ENCODE measurements at regions not wholly inside any gene's neighbourhood (a gene's known extent, or its start where the extent isn't known, plus 50 kb on each side); places are given as distances from the start of the nearest gene placed in this dataset.
A peak's percentile ranks its signal among the peaks of the same experiment; 100 is the strongest.
"Not testable (repeated sequence)": the region's sequence is repeated elsewhere in the genome, so short reads cannot be mapped to it uniquely, and the experiment has no call there.

- no peak for DNase-seq
These were observed 138.0 kb upstream of the DNAH14 start for GRCh38 chr1:224791362-224791941.

- no peak for DNase-seq
These were observed 133.9 kb upstream of the DNAH14 start for GRCh38 chr1:224795591-224795990.

- no peak for DNase-seq
These were observed 130.4 kb upstream of the DNAH14 start for GRCh38 chr1:224799083-224799482.

- DNase-seq, result no peak
These were observed 128.9 kb upstream of the DNAH14 start for GRCh38 chr1:224800486-224801119.

GRCh38 chr1:224801844-224802490 is 127.5 kb upstream of the DNAH14 start:
- no peak for DNase-seq

GRCh38 chr1:224802617-224803016 is 126.9 kb upstream of the DNAH14 start:
- no peak for DNase-seq

- DNase-seq, result no peak
These were observed 125.3 kb upstream of the DNAH14 start for GRCh38 chr1:224804220-224804619.

GRCh38 chr1:224805889-224806288 is 123.6 kb upstream of the DNAH14 start:
- no peak for DNase-seq

- DNase-seq, result no peak
These were observed 120.3 kb upstream of the DNAH14 start for GRCh38 chr1:224809137-224809536.

- DNase-seq, result no peak
These were observed 119.9 kb upstream of the DNAH14 start for GRCh38 chr1:224809613-224810012.

GRCh38 chr1:224811564-224811963 is 117.9 kb upstream of the DNAH14 start:
- DNase-seq, result no peak

- no peak for DNase-seq
These were observed 113.8 kb upstream of the DNAH14 start for GRCh38 chr1:224815647-224816046.

- no peak for DNase-seq
These were observed 113.4 kb upstream of the DNAH14 start for GRCh38 chr1:224816062-224816461.

- no peak for DNase-seq
These were observed 112.1 kb upstream of the DNAH14 start for GRCh38 chr1:224817382-224817781.

GRCh38 chr1:224819861-224820260 is 109.6 kb upstream of the DNAH14 start:
- DNase-seq, result no peak

- DNase-seq, result no peak
These were observed 109.1 kb upstream of the DNAH14 start for GRCh38 chr1:224820341-224820740.

- DNase-seq, result not testable (repeated sequence)
These were observed 107.7 kb upstream of the DNAH14 start for GRCh38 chr1:224821751-224822150.

- no peak for DNase-seq
These were observed 103.9 kb upstream of the DNAH14 start for GRCh38 chr1:224825525-224826000.

GRCh38 chr1:224828691-224829090 is 100.8 kb upstream of the DNAH14 start:
- DNase-seq, result no peak

- peak in 1 of 51 donors; percentile 8 for DNase-seq
These were observed 98.0 kb upstream of the DNAH14 start for GRCh38 chr1:224831501-224831900.

- DNase-seq, result not testable (repeated sequence)
These were observed 89.7 kb upstream of the DNAH14 start for GRCh38 chr1:224839648-224840300.

GRCh38 chr1:224841803-224842202 is 87.7 kb upstream of the DNAH14 start:
- not testable (repeated sequence) for DNase-seq

All from hypothalamus (tissue), 51 donors.